K562 (cell line): ENCODE measurements at regions not wholly inside any gene's neighbourhood (a gene's known extent, or its start where the extent isn't known, plus 50 kb on each side); places are given as distances from the start of the nearest gene placed in this dataset.

Experiments used
- ATAC-seq: fragments of 200-7000 bp; cut with Tn5 transposase; 3 replicates; pipeline ENCODE4 v1.9.1; 2020; ENCODE audit warnings: moderate library complexity
- BruUV-seq: library from RNA; stranded (reverse); fragments of 400-500 nt; replicated peaks from 2 replicates; lab custom pipeline; 2021; lab: Mats Ljungman, UMichigan
- CTCF ChIA-PET: fragments of 300-600 bp; formaldehyde crosslinking; extraction: SDS; loops from one replicate; lab custom pipeline; 2021; ENCODE audit warnings: low intra/inter-chr PET ratio; lab: Yijun Ruan, JAX
- POLR2A ChIA-PET: fragments of 300-600, 350-650 bp; sonication (Branson Sonifier 250); formaldehyde crosslinking; extraction: SDS; loops from one replicate; lab custom pipeline; 2021; ENCODE audit warnings: antibody characterized with exemption, inconsistent platforms; lab: Yijun Ruan, JAX
- DNase-seq, 4 experiments: peaks; one replicate each; pipeline versions ENCODE4 v3.0.0 to v3.0.0-alpha.2; 2011 to 2018; ENCODE audit warnings: low spot score in 3 of 4, mixed read lengths in 3 of 4; ENCODE audit errors: extremely low read depth in 1 of 4
- FAIRE-seq: peaks from 2 replicates; lab custom pipeline; 2011; peaks lifted over from hg19 to GRCh38; lab: Jason Lieb, UNC
- H2AFZ ChIP-seq: 2 replicates; pipeline ENCODE4 v1.6.0; 2011; ENCODE audit warnings: low read depth, low read length, control low read depth, inconsistent platforms
- H3K27ac ChIP-seq: fragments of 200-600 bp; 3 replicates; pipeline ENCODE4 v1.8.0; 2011; ENCODE audit warnings: low read depth, mild to moderate bottlenecking, control low read depth, inconsistent platforms, low read length, moderate library complexity, mixed read lengths; ENCODE audit errors: extremely low read depth
- H3K27me3 ChIP-seq, 2 experiments: fragments of 300-600 bp in 1 of 2; 2 replicates in 1 of 2; 3 replicates in 1 of 2; pipeline versions ENCODE4 v1.6.0 to v1.8.0; 2011; ENCODE audit warnings: inconsistent platforms in 2 of 2, low read length in 2 of 2, mild to moderate bottlenecking in 1 of 2, mixed read lengths in 1 of 2, moderate library complexity in 1 of 2; ENCODE audit not compliant: control insufficient read depth in 2 of 2, insufficient read depth in 2 of 2
- H3K36me3 ChIP-seq: fragments of 300-600 bp; 3 replicates; pipeline ENCODE4 v1.8.0; 2011; ENCODE audit warnings: mild to moderate bottlenecking, low read length, inconsistent platforms; ENCODE audit not compliant: control insufficient read depth, insufficient read depth
- H3K4me1 ChIP-seq, 2 experiments: fragments of 200-600 bp in 1 of 2; replicated peaks in 1 of 2; 2 replicates in 1 of 2; 3 replicates in 1 of 2; pipeline versions ENCODE4 v1.5.1 to v1.8.0; 2011; ENCODE audit warnings: inconsistent platforms in 2 of 2, low read length in 2 of 2, mild to moderate bottlenecking in 1 of 2, mixed read lengths in 1 of 2, moderate library complexity in 1 of 2; ENCODE audit not compliant: control insufficient read depth in 2 of 2, insufficient read depth in 2 of 2
- H3K4me2 ChIP-seq: 2 replicates; pipeline ENCODE4 v1.6.1; 2011; ENCODE audit warnings: low read length, control low read depth, inconsistent platforms, mixed read lengths; ENCODE audit not compliant: insufficient read depth
- H3K4me3 ChIP-seq: fragments of 200-600 bp; sonication (generic), shearing (Covaris generic); 2 replicates; pipeline ENCODE4 v1.5.1; 2016; ENCODE audit warnings: control low read depth, inconsistent platforms
- H3K79me2 ChIP-seq: fragments of 200-600 bp; 3 replicates; pipeline ENCODE4 v1.8.0; 2011; ENCODE audit warnings: low read length, inconsistent platforms; ENCODE audit not compliant: control insufficient read depth, insufficient read depth
- H3K9ac ChIP-seq, 2 experiments: 2 replicates each; pipeline versions ENCODE4 v1.6.0 to v1.6.1; 2011; ENCODE audit warnings: low read depth in 2 of 2, low read length in 2 of 2, control low read depth in 1 of 2, inconsistent platforms in 1 of 2, mild to moderate bottlenecking in 1 of 2, mixed read lengths in 1 of 2; ENCODE audit not compliant: insufficient read depth in 1 of 2
- H3K9me1 ChIP-seq: one replicate; pipeline ENCODE4 v1.6.0; 2011; ENCODE audit warnings: inconsistent platforms, mild to moderate bottlenecking, low read length, moderate library complexity; ENCODE audit not compliant: control insufficient read depth, insufficient read depth
- H3K9me3 ChIP-seq: replicated peaks from 2 replicates; pipeline ENCODE4 v1.5.1; 2011; ENCODE audit warnings: low read depth, low read length, inconsistent platforms; ENCODE audit not compliant: control insufficient read depth, insufficient read depth
- H4K20me1 ChIP-seq: replicated peaks from 2 replicates; pipeline ENCODE4 v1.6.1; 2011; ENCODE audit warnings: low read length, inconsistent platforms, mixed read lengths; ENCODE audit not compliant: control insufficient read depth, insufficient read depth
- CREB1 ChIP-seq, 2 experiments: sonication (generic) in 1 of 2; formaldehyde crosslinking in 1 of 2; IDR thresholded peaks; 2 replicates each; pipeline versions ENCODE4 v1.6.1 to v1.8.0; 2012 to 2022; ENCODE audit warnings: inconsistent platforms in 1 of 2, mild to moderate bottlenecking in 1 of 2, missing genetic modification reagents in 1 of 2, moderate library complexity in 1 of 2
- ETV6 ChIP-seq, 3 experiments: fragments of 150-350 bp in 1 of 3; sonication (generic) in 1 of 3; formaldehyde crosslinking in 1 of 3; IDR thresholded peaks; 2 replicates each; pipeline versions ENCODE4 v1.6.1 to v1.8.0; 2014 to 2022; ENCODE audit warnings: borderline replicate concordance in 2 of 3, low read depth in 2 of 3, antibody characterized with exemption in 1 of 3, low read length in 1 of 3, mild to moderate bottlenecking in 1 of 3, missing genetic modification reagents in 1 of 3
- GTF2A2 ChIP-seq: IDR thresholded peaks from 2 replicates; pipeline ENCODE4 v1.6.1; 2016; ENCODE audit warnings: mild to moderate bottlenecking, missing genetic modification characterization, missing compliant biosample characterization
- NCOA6 ChIP-seq: fragments of 450-650 bp; IDR thresholded peaks from 2 replicates; pipeline ENCODE4 v1.6.1; 2017; ENCODE audit warnings: mild to moderate bottlenecking
- ZFPM2 ChIP-seq: fragments of 250-450 bp; sonication (Bioruptor Pico); IDR thresholded peaks from 2 replicates; pipeline ENCODE4 v1.5.1; 2022; ENCODE audit warnings: mild to moderate bottlenecking
- ZNF445 ChIP-seq: fragments of 250-450 bp; sonication (Bioruptor Pico); IDR thresholded peaks from 2 replicates; pipeline ENCODE4 v1.4.0; 2020; ENCODE audit warnings: low read depth, mild to moderate bottlenecking, moderate library complexity
- ZNF785 ChIP-seq: fragments of 250-450 bp; sonication (Bioruptor Pico); IDR thresholded peaks from 2 replicates; pipeline ENCODE4 v1.4.0; 2020; ENCODE audit warnings: mild to moderate bottlenecking
- ZSCAN29 ChIP-seq: fragments of 450-650 bp; IDR thresholded peaks from 2 replicates; pipeline ENCODE4 v1.6.1; 2017
- WGBS: fragments of 100-300 bp; shearing (Covaris generic); methylation state at CpG from one replicate; pipeline ENCODE4 v1.1.6; 2016; ENCODE audit warnings: low coverage, mixed read lengths; ENCODE audit not compliant: insufficient coverage; ENCODE audit errors: missing lambda C conversion rate; 5-methylcytosine and 5-hydroxymethylcytosine counted together
- in situ Hi-C: fragments of 300-500 bp; cut with MboI; formaldehyde crosslinking; loops from 4 replicates; pipeline ENCODE4 v1.15.0; 2018; ENCODE audit warnings: inconsistent platforms, mixed read lengths
- intact Hi-C: fragments of 100-400 bp; cut with micrococcal nuclease; formaldehyde crosslinking; loops from 2 replicates; pipeline ENCODE4 v1.14.2; 2022
- TF ChIP-seq, protein P1 (sequence below): fragments of 450-650 bp; IDR thresholded peaks from 2 replicates; pipeline ENCODE4 v1.7.0; 2016; ENCODE audit warnings: borderline replicate concordance

- no peak for TF ChIP-seq ETV6 (IDR thresholded peaks at IDR 0.05; ENCODE audit: borderline replicate concordance in 1 of 2, low read depth in 2 of 2, low read length in 1 of 2)
- TF ChIP-seq ETV6 (CRISPR knock-in tag; IDR thresholded peaks at IDR 0.05; ENCODE audit: borderline replicate concordance), result no peak
- no peak for TF ChIP-seq NCOA6
Measured at GRCh38 chr4:14743601-14744000, 258.7 kb upstream of the CPEB2 start (continued).

DNA sequence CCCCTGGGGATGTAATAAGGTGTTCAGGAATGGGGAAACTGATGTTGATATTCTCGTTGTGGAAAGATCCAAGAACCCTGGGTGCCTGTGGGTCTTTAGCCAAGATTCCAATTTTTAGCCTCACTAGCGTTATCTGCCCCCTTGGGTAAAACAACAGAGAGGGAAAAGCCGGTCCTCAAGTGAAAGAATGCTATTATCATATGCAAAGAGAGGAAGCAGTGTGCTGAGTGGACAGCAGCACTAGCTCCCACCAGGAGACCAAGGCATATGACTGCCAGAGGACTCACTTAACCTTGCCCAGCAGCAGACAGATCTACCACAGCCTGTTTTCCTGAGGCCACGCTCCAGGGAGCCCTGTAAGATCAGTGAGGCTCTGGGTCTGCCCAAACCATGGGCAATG lies 257.9 kb upstream of the CPEB2 start:
- DNase-seq (no peak), FAIRE-seq (no peak), ATAC-seq (no peak)
- Histone ChIP-seq H3K36me3 (no peaks in the 10 kb centered on the region), H3K4me2 (no peak overlapping the region), H3K9me3 (no peaks in the 10 kb centered on the region), H3K4me1 (no peaks in the 10 kb centered on the region), H4K20me1 (no peaks in the 10 kb centered on the region), H3K27me3 (no peaks in the 10 kb centered on the region), H3K9me1 (no peaks in the 10 kb centered on the region), H3K4me3 (no peak overlapping the region), H3K9ac (no peak overlapping the region), H3K27ac (no peak overlapping the region), H3K79me2 (no peaks in the 10 kb centered on the region), H2AFZ (no peak overlapping the region)
- BruUV-seq, result no TSS peak
- intact Hi-C loops (no loop called here), in situ Hi-C loops (no loop called here)
- ChIA-PET CTCF (no interaction called here), POLR2A (no interaction called here)
- 0% methylated on average over 4 of the region's 4 CpGs for WGBS
- TF ChIP-seq, protein P1, sequence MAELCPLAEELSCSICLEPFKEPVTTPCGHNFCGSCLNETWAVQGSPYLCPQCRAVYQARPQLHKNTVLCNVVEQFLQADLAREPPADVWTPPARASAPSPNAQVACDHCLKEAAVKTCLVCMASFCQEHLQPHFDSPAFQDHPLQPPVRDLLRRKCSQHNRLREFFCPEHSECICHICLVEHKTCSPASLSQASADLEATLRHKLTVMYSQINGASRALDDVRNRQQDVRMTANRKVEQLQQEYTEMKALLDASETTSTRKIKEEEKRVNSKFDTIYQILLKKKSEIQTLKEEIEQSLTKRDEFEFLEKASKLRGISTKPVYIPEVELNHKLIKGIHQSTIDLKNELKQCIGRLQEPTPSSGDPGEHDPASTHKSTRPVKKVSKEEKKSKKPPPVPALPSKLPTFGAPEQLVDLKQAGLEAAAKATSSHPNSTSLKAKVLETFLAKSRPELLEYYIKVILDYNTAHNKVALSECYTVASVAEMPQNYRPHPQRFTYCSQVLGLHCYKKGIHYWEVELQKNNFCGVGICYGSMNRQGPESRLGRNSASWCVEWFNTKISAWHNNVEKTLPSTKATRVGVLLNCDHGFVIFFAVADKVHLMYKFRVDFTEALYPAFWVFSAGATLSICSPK, result no peak
- TF ChIP-seq ZNF785, result no peak
- TF ChIP-seq ZNF445 (CRISPR knock-in tag), result no peak
- no peak for TF ChIP-seq CREB1 (IDR thresholded peaks at IDR 0.05)
- no peak for TF ChIP-seq CREB1 (CRISPR knock-in tag; IDR thresholded peaks at IDR 0.05)
- no peak for TF ChIP-seq ZSCAN29
- no peak for TF ChIP-seq ZFPM2 (CRISPR knock-in tag)
- TF ChIP-seq GTF2A2 (tag), result no peak
